Progenitor cell of endocrine pancreas (in vitro differentiated cells): ENCODE measurements at regions not wholly inside any gene's neighbourhood (a gene's known extent, or its start where the extent isn't known, plus 50 kb on each side); places are given as distances from the start of the nearest gene placed in this dataset.

Experiments used
- DNase-seq: peaks from one replicate; pipeline ENCODE4 v3.0.0; 2021; ENCODE audit warnings: low spot score; ENCODE audit not compliant: unreplicated experiment
- H3K27ac Mint-ChIP-seq: 2 replicates; pipeline ENCODE4 v1.8.0; 2021; ENCODE audit warnings: mild to moderate bottlenecking, moderate library complexity, mixed read lengths
- H3K27me3 Mint-ChIP-seq: 2 replicates; pipeline ENCODE4 v1.8.0; 2021; ENCODE audit warnings: mixed read lengths
- H3K36me3 Mint-ChIP-seq: 2 replicates; pipeline ENCODE4 v1.8.0; 2022; ENCODE audit warnings: mixed read lengths; ENCODE audit not compliant: insufficient read depth
- H3K4me1 Mint-ChIP-seq: 2 replicates; pipeline ENCODE4 v1.8.0; 2021; ENCODE audit warnings: low read depth, mixed read lengths
- H3K4me3 Mint-ChIP-seq: 2 replicates; pipeline ENCODE4 v1.8.0; 2021; ENCODE audit warnings: low read depth, mild to moderate bottlenecking, moderate library complexity, mixed read lengths
- H3K9me3 Mint-ChIP-seq: 2 replicates; pipeline ENCODE4 v1.8.0; 2021; ENCODE audit warnings: low read depth, mixed read lengths
- CTCF ChIP-seq: fragments of 200-600 bp; sonication (generic); IDR thresholded peaks from one replicate; pipeline ENCODE4 v1.5.0; 2021; ENCODE audit warnings: antibody characterized with exemption, mild to moderate bottlenecking; ENCODE audit not compliant: unreplicated experiment

GRCh38 chr11:134663506-134664313 lies 251.7 kb upstream of the B3GAT1 start:
- Mint-ChIP-seq H3K36me3 (no peaks in the 10 kb centered on the region), H3K4me1 (no peaks in the 10 kb centered on the region), H3K27me3 (peaks cover 12% of the 10 kb centered on the region), H3K27ac (no peak overlapping the region), H3K9me3 (no peaks in the 10 kb centered on the region), H3K4me3 (no peak overlapping the region)
- no peak for DNase-seq
- TF ChIP-seq CTCF = no peak

GRCh38 chr11:134662629-134663360 lies 250.8 kb upstream of the B3GAT1 start:
- DNase-seq = no peak
- no peak overlapping the region for H3K4me3 Mint-ChIP-seq
- no peaks in the 10 kb centered on the region for H3K9me3 Mint-ChIP-seq
- TF ChIP-seq CTCF = no peak
- peaks cover 12% of the 10 kb centered on the region for H3K27me3 Mint-ChIP-seq
- no peaks in the 10 kb centered on the region for H3K36me3 Mint-ChIP-seq
- no peak overlapping the region for H3K27ac Mint-ChIP-seq
- no peaks in the 10 kb centered on the region for H3K4me1 Mint-ChIP-seq

- peaks cover 12% of the 10 kb centered on the region for H3K27me3 Mint-ChIP-seq
- H3K9me3 Mint-ChIP-seq = no peaks in the 10 kb centered on the region
- no peak for TF ChIP-seq CTCF
- H3K27ac Mint-ChIP-seq = no peak overlapping the region
- no peaks in the 10 kb centered on the region for H3K4me1 Mint-ChIP-seq
- H3K4me3 Mint-ChIP-seq = no peak overlapping the region
- DNase-seq = no peak
- no peaks in the 10 kb centered on the region for H3K36me3 Mint-ChIP-seq
These were observed 249.6 kb upstream of the B3GAT1 start for GRCh38 chr11:134661660-134662059.

- no peak overlapping the region for H3K27ac Mint-ChIP-seq
- no peaks in the 10 kb centered on the region for H3K36me3 Mint-ChIP-seq
- H3K4me1 Mint-ChIP-seq = no peaks in the 10 kb centered on the region
These were observed 248.4 kb upstream of the B3GAT1 start for GRCh38 chr11:134660416-134660815.

More at GRCh38 chr11:134660416-134660815, 248.4 kb upstream of the B3GAT1 start:
- no peak for TF ChIP-seq CTCF
- H3K9me3 Mint-ChIP-seq = no peaks in the 10 kb centered on the region
- DNase-seq = no peak
- H3K27me3 Mint-ChIP-seq = peaks cover 14% of the 10 kb centered on the region
- H3K4me3 Mint-ChIP-seq = no peak overlapping the region
